ENCODE measurements at regions not wholly inside any gene's neighbourhood (a gene's known extent, or its start where the extent isn't known, plus 50 kb on each side); places are given as distances from the start of the nearest gene placed in this dataset.
A peak's percentile ranks its signal among the peaks of the same experiment; 100 is the strongest.

- DNase-seq (ENCODE audit: low read depth in 2 of 3, low spot score in 2 of 3): peak; percentile 36 to 65 (median 61)
These were observed 56.0 kb upstream of the BTRC start for GRCh38 chr10:101297901-101298486.

DNA sequence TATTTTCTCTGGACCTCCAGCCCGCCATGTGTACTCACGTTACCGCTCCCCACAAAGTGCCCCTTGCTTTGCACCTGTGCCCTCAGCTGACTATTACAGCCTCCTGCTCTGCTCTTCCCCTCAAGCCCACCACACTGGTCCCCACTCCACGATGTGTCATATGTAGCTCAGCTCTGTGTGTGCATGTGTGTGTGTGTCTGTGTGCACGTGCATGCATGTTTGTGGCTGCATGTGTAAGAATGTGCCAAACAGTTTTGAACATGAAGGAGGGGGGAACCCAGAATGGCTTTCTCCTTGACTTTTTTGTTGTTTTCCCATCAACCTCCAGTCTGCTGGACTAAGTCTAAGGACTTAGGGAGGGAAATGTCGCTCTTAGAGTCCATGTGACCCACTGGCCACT lies 54.8 kb upstream of the BTRC start:
- no peak for DNase-seq (ENCODE audit: low read depth in 2 of 3, low spot score in 2 of 3)

GRCh38 chr10:101301111-101301731 lies 52.7 kb upstream of the BTRC start:
- peak in 1 of 3 experiments; percentile 18 for DNase-seq (ENCODE audit: low read depth in 2 of 3, low spot score in 2 of 3)

DNA sequence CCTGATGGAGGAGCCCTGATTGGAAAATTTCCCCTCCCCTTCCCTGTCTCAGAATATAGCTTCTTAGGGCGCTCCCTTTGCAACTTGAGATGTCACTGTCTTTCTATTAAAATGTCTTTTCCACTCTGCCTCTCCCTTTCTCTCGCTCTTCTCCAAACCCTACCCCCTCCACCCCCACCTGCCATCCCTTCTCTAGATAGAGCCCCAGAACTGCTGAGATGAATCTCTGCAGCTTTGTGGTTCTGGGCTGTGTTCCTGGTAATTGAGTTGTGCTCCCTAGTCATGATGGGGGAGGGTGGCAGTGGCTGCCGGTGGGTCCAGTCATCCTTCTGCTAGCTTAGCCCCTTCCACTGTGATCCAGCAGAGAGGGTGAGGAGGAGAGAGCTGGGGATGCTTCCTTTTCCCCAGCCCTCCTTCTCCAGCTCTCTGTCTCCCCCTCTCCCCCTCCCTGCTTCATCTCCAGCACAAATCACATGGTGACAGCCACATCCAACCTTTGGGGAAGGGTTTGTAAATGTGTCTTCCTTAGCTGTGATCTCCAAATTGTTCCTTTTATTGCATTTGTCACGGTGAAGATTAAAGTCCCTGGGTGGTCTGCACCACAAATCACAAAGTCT lies 50.8 kb upstream of the BTRC start:
- DNase-seq (ENCODE audit: low read depth in 2 of 3, low spot score in 2 of 3): no peak

Measured in activated CD8-positive, alpha-beta memory T cell treated with anti-CD3 and anti-CD28 coated beads for 48 hours (primary cell).